Retina (tissue), 1 donor: ENCODE measurements at regions not wholly inside any gene's neighbourhood (a gene's known extent, or its start where the extent isn't known, plus 50 kb on each side); places are given as distances from the start of the nearest gene placed in this dataset.

Experiments used
- DNase-seq: peaks from one replicate; pipeline ENCODE4 v3.0.0-alpha.2; 2016

DNA sequence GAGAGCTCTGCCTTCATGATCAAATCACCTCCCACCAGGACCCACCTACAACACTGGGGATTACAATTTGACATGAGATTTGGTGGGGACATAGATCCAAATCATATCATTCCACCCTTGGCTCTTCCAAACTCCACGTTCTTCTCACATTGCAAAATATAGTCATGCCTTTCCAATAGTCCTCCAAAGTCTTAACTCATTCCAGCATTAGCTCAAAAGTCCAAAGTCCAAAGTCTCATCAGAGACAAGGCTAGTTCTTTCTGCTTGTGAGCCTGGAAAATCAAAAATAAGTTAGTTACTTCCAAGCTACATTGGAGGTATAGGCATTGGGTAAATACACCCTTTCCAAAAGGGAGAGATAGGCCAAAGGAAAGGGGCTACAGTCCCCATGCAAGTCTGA is 186.9 kb upstream of the PAPPA start:
- no peak for DNase-seq

DNA sequence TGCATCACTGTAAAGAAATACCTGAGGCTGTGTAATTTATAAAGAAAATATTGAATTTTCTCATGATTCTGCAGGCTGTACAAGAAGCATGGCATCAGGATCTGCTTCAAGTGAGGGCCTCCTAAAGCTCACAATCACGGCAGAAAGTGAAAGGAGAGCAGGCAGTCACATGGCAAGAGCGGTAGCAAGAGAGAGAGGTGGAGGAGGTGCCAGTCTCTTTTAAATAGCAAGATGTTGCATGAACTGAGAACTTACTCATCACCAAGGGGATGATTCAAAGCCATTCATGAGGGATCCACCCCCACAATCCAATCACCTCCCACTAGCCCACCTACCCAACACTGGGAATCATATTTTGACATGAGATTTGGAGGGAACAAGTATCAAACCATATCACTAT is 184.5 kb upstream of the PAPPA start:
- DNase-seq, result no peak

DNA sequence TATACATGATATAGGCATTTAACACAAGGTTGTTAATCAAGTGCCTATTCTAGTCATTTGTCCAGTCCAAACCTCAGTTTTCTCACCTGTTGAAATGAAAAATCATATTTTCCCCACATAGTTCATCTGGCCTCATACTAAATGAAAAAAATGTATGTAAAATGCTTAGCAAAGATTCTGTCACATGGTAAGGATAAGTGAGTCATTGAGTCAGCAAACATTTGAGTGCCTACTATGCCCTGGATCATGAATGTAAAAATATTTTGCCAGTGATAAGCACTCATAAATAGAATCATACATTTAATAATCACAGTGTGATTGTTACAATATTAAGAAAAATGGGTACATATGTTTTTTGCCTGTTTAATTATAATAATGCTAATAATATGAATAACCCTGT is 181.2 kb upstream of the PAPPA start:
- no peak for DNase-seq

DNA sequence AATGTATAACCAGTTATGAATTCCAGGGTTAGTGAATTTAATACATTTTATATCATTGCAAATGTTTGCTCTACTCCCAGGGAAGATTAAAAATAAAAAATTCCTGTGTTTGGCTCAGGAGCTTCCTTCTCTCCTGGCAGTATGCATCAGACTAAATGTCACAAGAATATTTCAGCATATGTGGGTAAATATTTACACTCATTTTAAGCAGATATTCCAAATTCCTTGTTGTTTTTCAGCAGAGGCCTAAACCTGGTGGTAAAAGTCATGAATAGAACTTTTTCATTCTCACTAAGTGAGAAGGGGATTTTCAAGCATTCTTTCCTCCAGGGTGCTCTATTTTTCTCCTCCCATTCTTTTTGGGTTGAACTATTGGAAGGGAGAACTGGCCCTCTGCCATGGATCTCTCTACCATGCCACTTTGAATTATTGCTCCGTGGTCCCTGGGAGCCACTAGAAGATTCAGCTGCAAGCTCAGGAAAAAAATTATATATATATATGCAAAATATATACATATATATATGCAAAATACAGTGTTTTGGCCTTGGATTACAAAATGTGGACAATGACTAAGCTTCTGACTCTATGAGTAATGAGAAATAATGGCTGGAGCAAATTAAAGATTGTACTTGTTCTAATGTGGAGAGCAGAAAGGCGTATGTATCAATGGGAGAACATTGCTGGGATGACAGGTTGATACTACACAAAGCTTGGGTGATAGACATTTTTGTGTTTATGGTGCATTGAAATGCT is 180.6 kb upstream of the PAPPA start:
- DNase-seq, result no peak

DNA sequence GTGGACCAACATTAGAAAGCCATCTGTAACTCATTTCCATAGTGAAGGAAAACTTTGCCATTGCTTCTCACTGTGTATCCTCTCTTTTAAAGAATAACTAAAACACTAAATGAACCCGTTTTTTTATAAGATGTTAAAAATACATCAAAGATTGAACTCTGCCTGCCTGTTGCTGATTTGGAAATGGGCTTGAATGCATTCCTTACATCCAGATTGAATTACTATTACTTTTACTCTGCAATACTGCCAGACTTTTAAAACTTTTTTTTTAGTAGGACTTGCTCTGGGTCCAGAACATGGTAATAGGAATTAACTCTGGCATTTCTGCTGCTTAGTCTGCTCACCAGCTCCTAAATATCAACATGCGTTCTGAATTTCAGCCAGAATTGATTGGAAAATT is 176.8 kb upstream of the PAPPA start:
- DNase-seq, result no peak

DNA sequence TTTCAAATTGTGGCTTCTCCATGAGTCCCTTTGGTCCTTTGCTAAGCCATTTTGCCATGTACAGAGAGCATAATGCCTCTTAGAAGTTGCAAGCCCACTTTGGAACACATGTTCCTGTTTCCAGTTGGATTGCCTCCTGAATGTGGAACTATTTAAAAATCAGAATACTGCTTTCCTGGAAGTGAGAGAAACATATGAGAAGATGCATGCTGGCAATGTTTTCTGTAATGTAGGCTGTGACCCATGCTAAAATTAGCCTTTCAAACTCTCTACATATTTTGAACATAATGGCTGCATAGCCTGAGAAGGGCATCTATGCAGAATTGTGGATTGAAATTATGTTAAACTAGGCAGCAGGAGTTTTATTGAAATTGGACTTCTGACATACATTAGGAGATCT is 175.5 kb upstream of the PAPPA start:
- no peak for DNase-seq

DNA sequence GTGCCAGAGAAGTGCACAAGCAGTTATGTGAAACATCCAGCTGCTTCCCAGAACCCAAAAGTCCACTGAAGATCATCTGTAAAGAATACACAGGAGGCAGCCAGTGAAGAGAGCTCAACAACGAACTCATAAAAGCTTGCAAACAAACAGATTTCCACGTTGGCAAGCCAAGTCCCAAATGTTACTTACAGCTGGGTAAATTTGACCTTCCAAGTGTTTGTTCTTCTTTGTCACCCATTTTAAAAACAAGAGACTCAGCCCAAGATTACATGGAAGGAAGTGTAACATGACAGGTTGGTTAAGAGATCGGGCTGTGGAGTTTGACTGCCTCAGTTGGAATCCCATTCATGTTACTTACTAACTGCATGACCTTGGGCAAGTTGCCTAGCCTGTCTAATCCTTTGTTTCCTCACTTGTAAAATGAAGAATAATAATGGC is 174.9 kb upstream of the PAPPA start:
- no peak for DNase-seq

DNA sequence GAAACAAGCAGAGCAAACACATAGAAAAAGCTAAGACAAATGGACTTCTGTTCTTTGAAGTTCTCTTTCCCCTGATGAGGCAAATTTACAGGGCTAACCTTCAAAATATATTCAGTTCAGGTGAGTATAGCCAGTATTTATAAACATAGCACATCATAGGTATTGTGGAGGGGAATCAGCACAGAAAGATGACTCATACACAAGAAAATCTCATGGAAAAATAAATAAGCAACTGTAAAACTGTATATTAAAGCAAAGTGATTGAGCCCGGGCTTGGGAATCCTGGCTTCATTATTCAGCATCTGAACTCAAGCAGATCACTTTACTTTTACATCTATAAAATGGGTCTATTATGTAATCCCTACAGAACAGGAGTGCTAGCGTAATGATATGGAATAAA is 173.5 kb upstream of the PAPPA start:
- DNase-seq, result no peak

DNA sequence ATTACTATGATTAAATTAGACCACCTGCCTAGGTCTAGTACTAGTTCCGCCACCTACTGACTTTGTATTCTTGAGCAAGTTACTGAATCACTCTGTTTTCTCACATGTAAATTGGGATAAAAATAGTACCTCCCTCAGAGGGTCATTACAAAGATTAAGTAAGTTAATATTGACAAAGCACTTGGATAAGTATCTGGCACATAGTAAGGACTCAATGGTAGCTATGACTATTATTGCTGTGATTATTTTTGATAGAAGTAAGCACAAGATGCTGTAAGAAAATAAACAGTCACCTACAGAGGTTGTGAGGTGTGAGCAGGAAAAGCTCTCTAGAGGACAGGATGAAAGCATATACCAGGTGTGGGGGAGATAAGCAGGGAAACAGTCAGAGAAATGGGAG is 173.1 kb upstream of the PAPPA start:
- DNase-seq, result no peak

DNA sequence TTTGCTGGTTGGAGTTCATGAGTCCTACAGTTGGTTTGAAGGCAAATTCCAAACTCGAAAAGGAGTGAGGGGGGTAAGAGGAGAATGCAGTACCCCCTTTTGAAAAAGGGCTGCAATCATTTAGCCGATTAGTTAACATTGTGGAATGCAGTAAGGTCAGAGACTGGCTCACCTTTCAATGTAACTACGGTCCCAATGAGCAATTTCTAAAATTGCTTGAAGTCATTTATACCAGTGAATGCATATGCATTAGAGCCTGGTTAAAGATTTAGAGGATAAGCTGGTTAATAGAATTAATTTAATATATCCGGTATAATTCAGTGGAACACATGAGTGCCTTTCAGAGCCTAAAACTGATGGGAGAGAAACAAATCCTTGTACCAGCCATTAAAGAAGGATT is 172.6 kb upstream of the PAPPA start:
- DNase-seq, result no peak

DNA sequence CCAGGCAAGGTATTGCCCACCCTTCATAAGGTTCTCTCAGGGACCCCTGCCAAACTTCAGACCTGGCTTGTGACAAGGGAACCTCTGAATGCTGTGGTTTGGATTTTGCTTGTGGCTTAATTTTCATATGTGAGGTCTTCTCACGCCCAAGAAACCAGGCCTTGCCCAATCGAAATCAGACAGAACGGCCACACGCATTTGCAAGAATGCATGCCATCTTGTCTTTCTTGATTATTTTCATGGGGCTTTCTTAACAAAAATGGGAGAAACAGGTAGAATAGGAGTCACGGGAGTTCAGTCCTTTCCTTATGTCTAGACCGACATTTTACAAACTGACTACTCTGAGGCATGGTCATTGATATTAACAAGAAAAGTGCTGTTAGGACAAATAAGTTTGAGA is 170.2 kb upstream of the PAPPA start:
- DNase-seq, result no peak

DNA sequence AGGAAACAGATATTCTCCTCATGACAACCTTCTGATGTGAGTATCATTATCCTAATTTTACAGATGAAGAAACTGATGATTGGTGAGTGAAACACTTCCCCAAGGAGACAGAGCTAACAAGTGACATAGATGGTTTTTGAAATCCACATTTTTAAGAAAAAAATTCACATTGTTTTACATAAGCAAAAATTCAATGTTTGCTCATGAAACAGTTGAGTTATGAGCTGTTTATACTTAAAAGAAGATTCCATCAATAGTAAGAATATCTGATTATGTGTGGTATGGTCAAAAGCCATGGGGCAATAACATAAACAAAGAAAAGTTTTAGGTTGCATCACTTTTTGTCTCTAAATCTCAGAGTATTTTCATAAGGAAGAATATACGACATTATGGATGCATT is 167.9 kb upstream of the PAPPA start:
- no peak for DNase-seq

DNA sequence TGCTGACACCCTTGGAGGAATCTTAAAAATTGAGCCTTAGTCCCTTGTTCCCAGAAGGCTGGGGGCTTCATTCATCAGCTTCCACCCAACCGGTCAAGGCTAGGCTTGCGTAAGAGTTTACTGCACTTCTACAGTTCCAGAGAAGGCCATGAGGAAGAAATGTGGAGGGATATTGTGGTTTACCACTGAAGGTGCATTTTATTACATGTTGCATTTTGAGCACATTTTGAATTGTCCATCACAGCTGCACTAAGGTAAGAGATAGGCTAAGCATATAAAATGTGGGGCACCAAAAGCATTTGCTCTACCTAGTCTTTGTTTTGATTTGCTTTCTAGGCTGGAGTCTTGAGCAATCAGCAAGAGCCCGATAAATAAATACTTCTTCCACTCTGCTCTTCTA is 167.1 kb upstream of the PAPPA start:
- no peak for DNase-seq

DNA sequence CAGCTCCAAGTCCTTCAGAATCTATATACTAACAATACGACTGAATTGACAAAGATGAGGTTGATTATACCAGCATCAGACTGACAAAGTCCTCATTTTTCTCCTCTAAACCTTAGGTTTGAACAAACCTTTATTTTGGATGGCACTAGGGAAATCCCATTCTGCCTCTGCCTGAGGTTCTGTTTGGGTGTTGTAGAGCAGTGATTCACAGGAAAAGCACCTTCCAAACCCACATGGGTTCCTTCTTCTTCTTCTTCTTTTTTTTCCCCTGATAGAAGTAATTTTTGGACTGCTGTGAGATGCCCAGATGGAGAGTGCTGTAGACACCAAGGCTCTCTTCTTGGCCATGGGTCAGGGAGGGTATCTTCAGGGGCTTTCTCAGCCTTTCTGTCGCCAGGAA is 164.9 kb upstream of the PAPPA start:
- no peak for DNase-seq

DNA sequence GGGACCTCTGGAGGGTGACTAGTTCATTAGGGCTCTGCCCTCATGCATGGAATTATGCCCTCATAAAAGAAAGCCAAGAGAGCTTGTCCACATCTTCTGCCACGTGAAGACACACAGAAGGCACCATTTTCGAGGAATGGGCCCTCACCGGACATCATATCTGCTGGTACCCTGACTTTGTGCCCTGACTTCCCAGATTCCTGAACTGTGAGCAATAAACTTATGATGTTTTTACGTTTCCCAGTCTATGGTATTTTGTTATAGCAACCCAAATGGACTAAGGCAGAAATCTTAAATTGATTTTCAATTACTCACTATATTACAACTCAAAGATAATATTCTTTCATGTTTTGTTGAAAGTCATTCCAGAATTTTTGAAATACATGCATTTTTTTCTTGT is 163.8 kb upstream of the PAPPA start:
- no peak for DNase-seq

DNA sequence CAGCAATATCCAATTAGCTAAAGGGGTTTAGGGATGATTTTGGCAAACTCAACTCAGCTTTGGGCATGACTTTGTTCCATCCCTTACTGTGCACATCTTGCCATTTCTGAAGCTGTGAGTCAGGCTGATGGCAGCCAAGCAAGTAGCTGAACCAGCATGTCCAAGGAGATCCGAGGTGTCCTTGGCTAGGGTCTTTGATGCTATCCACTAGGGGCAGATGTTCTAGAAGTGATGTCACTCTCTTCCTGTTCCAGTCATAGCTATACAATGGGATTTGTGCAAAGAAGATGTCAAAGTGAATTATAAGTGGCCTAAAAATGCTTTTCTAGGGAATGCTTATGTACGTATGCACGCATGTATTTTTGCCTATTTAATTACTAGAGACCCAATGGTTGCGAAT is 160.8 kb upstream of the PAPPA start:
- DNase-seq, result no peak

DNA sequence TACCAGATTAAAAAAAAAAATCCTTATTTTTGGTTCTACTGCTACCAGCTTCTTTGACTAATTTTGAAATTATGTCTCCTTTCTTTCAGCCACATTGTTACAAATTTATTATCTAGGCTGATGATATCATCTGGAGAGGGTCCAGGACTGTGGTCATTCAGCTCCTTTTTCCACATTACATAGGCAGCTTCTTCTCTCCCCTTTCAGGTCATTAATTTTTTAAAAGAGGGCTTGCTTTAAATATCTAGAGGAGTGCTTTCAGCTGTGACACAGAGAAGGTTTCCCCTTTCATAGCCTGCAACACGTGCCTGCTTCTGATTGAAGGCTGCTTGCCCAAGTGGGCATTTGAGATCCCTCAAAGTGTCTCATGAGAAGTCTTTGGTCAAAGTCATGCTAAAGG is 155.7 kb upstream of the PAPPA start:
- no peak for DNase-seq

DNA sequence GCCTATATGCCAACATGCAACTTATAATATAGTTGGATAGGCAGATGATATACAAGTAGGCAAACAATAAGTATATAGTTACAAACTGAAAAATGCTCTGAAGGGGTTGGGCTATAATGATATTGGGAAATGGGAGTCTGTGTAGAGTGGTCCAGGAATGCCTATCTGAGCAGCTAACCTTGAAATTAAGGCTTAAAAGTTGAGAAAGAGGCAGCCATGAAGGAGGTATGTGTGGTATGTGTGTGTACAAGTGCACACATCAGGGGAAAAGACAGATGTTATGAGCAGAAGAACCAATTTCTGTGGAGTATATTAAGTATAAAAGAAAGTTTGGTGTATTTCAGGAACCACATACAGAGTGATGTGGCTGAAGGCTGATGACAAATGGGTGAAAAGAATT is 154.9 kb upstream of the PAPPA start:
- DNase-seq, result no peak

DNA sequence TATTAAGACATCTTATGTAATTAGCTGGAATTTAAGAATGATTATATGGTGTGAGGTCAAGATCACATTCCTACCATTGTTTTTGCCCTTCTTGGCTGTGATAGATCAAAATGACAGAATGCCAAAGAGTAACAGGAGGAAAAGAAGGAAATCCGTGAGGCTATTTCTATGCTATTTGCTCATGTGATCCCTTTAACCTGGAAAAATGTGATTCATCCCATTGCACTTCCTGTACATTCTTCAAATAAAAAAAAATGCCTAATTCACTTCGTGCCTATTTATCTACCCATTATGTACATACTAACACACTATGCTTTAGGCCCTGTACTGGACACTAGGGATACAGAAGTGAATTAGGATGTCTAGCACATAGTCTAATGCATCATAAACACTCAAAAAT is 154.1 kb upstream of the PAPPA start:
- DNase-seq, result no peak

DNA sequence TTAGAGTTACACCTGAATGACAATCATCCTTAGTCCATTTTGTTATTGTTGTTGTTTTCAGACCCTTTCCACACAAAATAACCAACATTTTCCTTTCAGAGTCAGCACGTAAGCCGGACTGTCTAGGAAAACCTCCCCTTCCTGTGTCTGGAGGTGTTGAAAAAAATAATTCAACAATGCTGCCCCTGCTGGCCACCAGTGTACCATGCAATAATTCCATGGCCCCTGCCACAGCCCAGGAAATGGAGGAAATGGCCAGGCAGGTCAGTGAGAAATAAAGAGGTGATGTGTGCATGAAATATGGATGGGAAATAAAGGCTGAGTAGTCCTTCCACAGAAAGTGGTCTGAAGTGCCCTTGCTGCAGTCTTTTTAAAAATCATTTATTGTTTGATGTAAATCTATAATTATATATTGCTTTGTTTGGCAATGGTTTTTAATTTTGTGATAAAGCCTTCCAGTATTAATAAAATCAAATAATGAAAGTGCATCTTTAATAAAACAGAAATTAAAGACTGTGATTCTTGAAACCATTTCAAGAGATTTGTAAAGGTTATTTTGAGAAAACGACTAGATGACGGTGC is 152.8 kb upstream of the PAPPA start:
- DNase-seq, result peak; percentile 12

DNA sequence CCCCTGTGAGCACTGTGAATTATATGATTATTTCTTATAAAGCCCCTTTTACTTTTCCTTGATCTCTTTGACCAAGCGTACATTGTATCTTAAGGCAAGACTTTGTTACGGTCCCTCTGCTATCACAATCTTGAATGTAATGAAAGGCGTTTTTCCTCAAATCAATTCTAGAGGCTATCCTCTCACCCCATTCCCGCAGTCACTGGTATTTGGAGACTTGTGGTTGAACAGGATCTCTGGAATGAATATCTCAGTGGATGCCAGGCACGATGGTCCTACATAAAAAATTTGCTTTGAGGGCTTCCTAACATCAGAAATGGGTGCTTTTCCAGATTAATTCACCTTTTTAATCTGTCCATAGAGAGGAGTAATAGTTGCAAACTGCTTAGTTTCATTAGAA is 151.4 kb upstream of the PAPPA start:
- DNase-seq, result no peak

DNA sequence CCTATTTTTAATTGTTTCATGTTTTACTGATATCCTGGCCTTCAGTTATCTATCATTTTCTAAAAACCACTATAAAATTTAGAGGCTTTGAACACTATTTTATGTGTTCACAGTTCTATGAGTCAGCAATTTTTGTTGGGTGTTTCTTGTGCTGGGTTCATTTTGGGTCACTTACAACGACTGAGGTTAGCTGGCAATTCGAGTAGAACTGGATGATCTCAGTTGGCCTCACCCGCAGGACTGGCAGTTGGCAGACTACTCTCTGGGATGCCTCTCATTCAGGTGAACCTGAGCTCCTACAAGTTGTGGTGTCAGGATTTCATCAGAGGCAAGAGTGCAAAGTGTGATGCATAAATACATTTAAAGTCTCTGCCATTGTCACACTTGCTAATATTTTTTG is 151.0 kb upstream of the PAPPA start:
- no peak for DNase-seq

DNA sequence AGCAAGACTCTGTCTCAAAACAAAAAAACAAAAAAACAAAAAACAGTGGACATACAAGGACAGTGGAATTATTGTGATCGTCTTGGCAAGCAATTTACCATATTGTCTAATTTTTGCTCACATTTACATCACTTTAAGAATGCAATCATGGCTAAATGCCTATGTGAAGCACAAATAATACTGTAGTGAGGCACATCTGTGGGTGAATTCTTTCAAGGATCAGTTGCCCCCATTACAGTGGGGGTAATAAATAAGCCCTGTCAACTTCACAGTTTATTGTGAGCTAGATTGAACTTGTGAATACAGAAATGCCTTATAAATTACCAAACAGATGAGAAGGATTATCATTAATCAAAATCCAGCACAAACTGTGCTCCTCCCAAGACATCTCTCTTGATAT is 150.2 kb upstream of the PAPPA start:
- DNase-seq, result no peak

DNA sequence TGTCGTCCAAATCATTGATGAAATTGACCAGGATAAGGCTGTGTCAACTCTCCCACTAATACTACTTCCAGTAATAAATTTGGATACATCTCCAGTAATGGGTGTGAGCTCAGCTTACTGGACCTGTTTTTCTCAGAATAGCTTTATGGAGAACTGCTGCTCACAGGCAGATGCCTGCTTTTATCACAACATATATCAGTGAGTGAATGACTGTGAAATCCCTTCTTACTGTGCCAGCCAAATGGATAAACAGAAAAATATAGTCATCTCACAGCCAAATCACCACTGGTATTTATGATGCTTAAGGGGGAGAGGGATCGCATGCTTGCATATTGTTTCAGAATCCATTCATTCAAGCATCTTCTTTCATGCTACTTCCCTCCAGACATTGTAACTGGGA is 148.4 kb upstream of the PAPPA start:
- no peak for DNase-seq

DNA sequence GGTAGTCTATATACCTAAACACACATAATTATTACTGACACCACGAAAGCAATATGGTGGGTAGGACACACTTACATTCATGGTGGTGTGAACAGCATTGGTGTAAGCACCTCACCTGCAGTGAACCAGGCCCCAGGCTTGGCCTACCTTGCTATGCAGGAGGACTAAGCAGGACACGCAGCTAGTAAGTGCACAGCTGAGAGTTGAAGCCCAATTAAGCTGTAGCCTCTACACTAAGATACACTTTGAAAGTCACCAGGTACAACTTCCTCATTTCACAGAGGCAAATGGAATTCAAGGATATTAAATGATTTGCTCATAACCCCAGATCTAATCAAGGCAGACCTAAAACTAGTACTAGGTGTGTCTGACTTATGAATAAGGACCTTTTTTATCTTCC is 145.8 kb upstream of the PAPPA start:
- no peak for DNase-seq
